Breast epithelium (tissue), 4 donors: ENCODE measurements at regions not wholly inside any gene's neighbourhood (a gene's known extent, or its start where the extent isn't known, plus 50 kb on each side); places are given as distances from the start of the nearest gene placed in this dataset.

Experiments
- DNase-seq, 2 donors: peaks; one replicate each; pipeline ENCODE4 v3.0.0-alpha.2; 2019; ENCODE audit warnings: low spot score in 2 of 2
- H3K27ac ChIP-seq, 2 donors: fragments of 200-600 bp; sonication (generic) in 1 of 2; one replicate each; pipeline ENCODE4 v1.5.1; 2016 to 2019; ENCODE audit warnings: mild to moderate bottlenecking in 1 of 2
- H3K27me3 ChIP-seq, 2 donors: fragments of 200-600 bp; sonication (generic) in 1 of 2; one replicate each; pipeline versions ENCODE4 v1.5.1 to v1.6.0; 2017 to 2019; ENCODE audit warnings: control low read depth in 1 of 2, mild to moderate bottlenecking in 1 of 2
- H3K36me3 ChIP-seq: fragments of 200-600 bp; one replicate; pipeline ENCODE4 v1.5.1; 2019
- H3K4me1 ChIP-seq, 2 donors: fragments of 200-600 bp; sonication (generic); one replicate each; pipeline ENCODE4 v1.5.1; 2016 to 2019; ENCODE audit warnings: control low read depth in 1 of 2
- H3K4me3 ChIP-seq, 3 donors: fragments of 200-600 bp; sonication (generic); 1 replicate in 2 of 3; 2 replicates in 1 of 3; pipeline ENCODE4 v1.5.1; 2016 to 2019; ENCODE audit warnings: mild to moderate bottlenecking in 3 of 3, moderate library complexity in 2 of 3
- H3K9me3 ChIP-seq, 2 donors: fragments of 200-600 bp; sonication (generic) in 1 of 2; one replicate each; pipeline ENCODE4 v1.5.1; 2016 to 2019; ENCODE audit warnings: control low read depth in 1 of 2
- CTCF ChIP-seq, 3 donors: fragments of 450-650 bp; IDR thresholded peaks; one replicate each; pipeline ENCODE4 v1.5.1; 2016 to 2017; ENCODE audit warnings: antibody characterized with exemption in 3 of 3, mild to moderate bottlenecking in 3 of 3, moderate library complexity in 3 of 3
- POLR2A ChIP-seq: fragments of 450-650 bp; IDR thresholded peaks from one replicate; pipeline ENCODE4 v1.6.1; 2016; ENCODE audit warnings: antibody characterized with exemption, mild to moderate bottlenecking, moderate library complexity
- POLR2AphosphoS5 ChIP-seq, 3 donors: sonication (generic); formaldehyde crosslinking; IDR thresholded peaks; one replicate each; pipeline ENCODE4 v1.6.1; 2017; ENCODE audit warnings: antibody characterized with exemption in 3 of 3
- intact Hi-C: fragments of 100-400 bp; cut with DNase I; formaldehyde crosslinking; loops from one replicate; pipeline ENCODE4 v1.15.1; 2023; ENCODE audit warnings: low total_unique reads

- no peaks in the 10 kb centered on the region for H3K27me3 ChIP-seq
- H3K4me1 ChIP-seq: no peaks in the 10 kb centered on the region
- intact Hi-C loops: no loop called here
- DNase-seq: no peak
- H3K36me3 ChIP-seq: no peaks in the 10 kb centered on the region
- H3K4me3 ChIP-seq: no peak overlapping the region
- no peaks in the 10 kb centered on the region for H3K9me3 ChIP-seq
- TF ChIP-seq POLR2AphosphoS5 (IDR thresholded peaks at IDR 0.05): no peak
- no peak for TF ChIP-seq CTCF (IDR thresholded peaks at IDR 0.05)
- no peak for TF ChIP-seq POLR2A
- H3K27ac ChIP-seq: no peak overlapping the region
These were observed 129.5 kb upstream of the PRMT6 start for GRCh38 chr1:106926803-106927582.

DNA sequence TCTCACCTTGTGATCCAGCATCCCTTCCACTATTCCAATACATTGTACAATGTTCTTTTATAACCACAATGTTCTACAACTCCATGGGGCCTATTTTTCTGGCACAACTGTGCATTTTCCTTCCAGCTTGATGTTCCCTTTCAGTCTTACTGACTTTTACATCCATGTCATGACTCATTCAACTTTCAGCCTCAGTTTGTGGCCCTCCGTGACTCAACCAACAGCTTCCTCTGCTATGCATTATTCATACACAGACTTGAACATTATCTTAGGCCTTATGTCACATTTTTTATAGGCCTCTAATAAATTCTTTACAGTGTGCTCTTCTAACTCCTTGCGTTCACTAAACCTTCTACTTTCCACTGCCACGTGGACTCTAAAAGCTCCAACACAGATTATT is 119.4 kb upstream of the PRMT6 start:
- H3K36me3 ChIP-seq: no peaks in the 10 kb centered on the region
- no peaks in the 10 kb centered on the region for H3K4me1 ChIP-seq
- H3K4me3 ChIP-seq: no peak overlapping the region
- TF ChIP-seq POLR2AphosphoS5 (IDR thresholded peaks at IDR 0.05) (no peak), POLR2A (no peak), CTCF (IDR thresholded peaks at IDR 0.05) (no peak)
- intact Hi-C loops: no loop called here
- DNase-seq: no peak
- no peak overlapping the region for H3K27ac ChIP-seq
- H3K27me3 ChIP-seq: no peaks in the 10 kb centered on the region
- H3K9me3 ChIP-seq: no peaks in the 10 kb centered on the region

GRCh38 chr1:106944721-106945120 is 111.8 kb upstream of the PRMT6 start:
- no peaks in the 10 kb centered on the region for H3K27me3 ChIP-seq
- no peak for TF ChIP-seq POLR2A
- no peak for TF ChIP-seq POLR2AphosphoS5 (IDR thresholded peaks at IDR 0.05)
- no peak for TF ChIP-seq CTCF (IDR thresholded peaks at IDR 0.05)
- H3K27ac ChIP-seq: no peak overlapping the region
- no peaks in the 10 kb centered on the region for H3K9me3 ChIP-seq
- DNase-seq: no peak
- intact Hi-C loops: no loop called here
- no peak overlapping the region for H3K4me3 ChIP-seq
- no peaks in the 10 kb centered on the region for H3K36me3 ChIP-seq
- H3K4me1 ChIP-seq: no peaks in the 10 kb centered on the region

DNA sequence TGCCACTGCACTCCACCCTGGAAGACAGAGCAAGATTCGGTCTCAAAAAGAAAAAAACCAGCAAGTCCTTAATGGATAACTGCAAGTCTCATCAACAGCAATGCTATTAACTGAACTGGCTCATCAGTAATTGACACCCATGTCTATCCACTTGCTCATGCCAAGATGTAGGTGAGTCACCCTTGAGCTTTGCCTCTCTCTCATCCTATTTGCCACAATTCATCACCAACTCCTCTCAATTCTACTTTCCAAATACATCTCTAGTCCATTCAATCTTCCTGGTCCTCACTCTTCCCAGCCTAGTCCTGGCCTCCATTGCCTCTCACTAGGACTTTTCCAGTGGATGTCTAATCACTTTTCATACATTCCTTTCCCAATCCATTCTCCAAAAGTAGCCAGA is 103.7 kb upstream of the PRMT6 start:
- intact Hi-C loops: no loop called here
- no peak overlapping the region for H3K4me3 ChIP-seq
- no peak for TF ChIP-seq CTCF (IDR thresholded peaks at IDR 0.05)
- TF ChIP-seq POLR2AphosphoS5 (IDR thresholded peaks at IDR 0.05): no peak
- no peak for TF ChIP-seq POLR2A

DNA sequence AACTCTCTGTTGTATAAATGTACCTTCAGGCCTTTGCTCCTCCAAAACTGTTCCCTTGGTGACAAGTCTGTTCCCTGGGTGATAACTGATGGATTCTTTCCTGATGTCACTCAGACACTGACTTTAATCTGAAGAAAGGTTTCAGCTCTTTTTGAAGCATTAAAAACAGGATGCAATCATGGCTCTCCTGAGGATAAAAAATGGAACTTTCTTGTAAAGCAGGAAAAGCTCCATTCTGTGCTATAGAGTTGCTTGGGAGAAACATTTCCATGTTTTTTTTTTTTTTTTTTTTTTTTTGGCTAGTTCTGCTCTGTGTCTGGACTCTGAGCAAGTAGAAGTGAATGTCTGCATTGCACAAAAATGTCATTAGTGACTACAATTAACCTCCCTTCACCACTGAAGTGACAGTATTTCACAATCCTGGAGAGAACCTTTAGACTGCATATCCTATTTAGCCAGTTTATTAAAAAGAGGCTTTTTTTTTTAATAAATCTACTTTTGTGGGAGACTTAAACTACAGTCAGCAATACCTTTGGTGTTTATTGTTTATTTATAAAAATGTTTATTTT is 101.7 kb upstream of the PRMT6 start:
- Histone ChIP-seq H3K4me3 (no peak overlapping the region), H3K27ac (no peak overlapping the region), H3K27me3 (no peaks in the 10 kb centered on the region), H3K9me3 (no peaks in the 10 kb centered on the region), H3K36me3 (no peaks in the 10 kb centered on the region), H3K4me1 (no peaks in the 10 kb centered on the region)
- DNase-seq: no peak
- TF ChIP-seq CTCF (IDR thresholded peaks at IDR 0.05) (no peak), POLR2A (no peak), POLR2AphosphoS5 (IDR thresholded peaks at IDR 0.05) (no peak)
- intact Hi-C loops: no loop called here

More for the DNA sequence above, 103.7 kb upstream of the PRMT6 start:
- DNase-seq: no peak
- Histone ChIP-seq H3K36me3 (no peaks in the 10 kb centered on the region), H3K27ac (no peak overlapping the region), H3K9me3 (no peaks in the 10 kb centered on the region), H3K27me3 (no peaks in the 10 kb centered on the region), H3K4me1 (no peaks in the 10 kb centered on the region)
